B cell (primary cell): ENCODE measurements at regions not wholly inside any gene's neighbourhood (a gene's known extent, or its start where the extent isn't known, plus 50 kb on each side); places are given as distances from the start of the nearest gene placed in this dataset.

ENCODE experiments used
- EZH2 ChIP-seq: IDR thresholded peaks from 2 replicates; pipeline ENCODE4 v1.6.1; 2012; ENCODE audit warnings: borderline replicate concordance, low read depth, mild to moderate bottlenecking, moderate library complexity, low read length; ENCODE audit not compliant: insufficient read depth, poor library complexity, severe bottlenecking
- TF ChIP-seq, protein P1 (sequence below): fragments of 200-600 bp; IDR thresholded peaks from one replicate; pipeline ENCODE4 v1.8.0; 2022; ENCODE audit warnings: antibody characterized with exemption, mild to moderate bottlenecking

GRCh38 chr1:172845371-172845770, 186.5 kb downstream of the FASLG start:
- TF ChIP-seq, protein P1, sequence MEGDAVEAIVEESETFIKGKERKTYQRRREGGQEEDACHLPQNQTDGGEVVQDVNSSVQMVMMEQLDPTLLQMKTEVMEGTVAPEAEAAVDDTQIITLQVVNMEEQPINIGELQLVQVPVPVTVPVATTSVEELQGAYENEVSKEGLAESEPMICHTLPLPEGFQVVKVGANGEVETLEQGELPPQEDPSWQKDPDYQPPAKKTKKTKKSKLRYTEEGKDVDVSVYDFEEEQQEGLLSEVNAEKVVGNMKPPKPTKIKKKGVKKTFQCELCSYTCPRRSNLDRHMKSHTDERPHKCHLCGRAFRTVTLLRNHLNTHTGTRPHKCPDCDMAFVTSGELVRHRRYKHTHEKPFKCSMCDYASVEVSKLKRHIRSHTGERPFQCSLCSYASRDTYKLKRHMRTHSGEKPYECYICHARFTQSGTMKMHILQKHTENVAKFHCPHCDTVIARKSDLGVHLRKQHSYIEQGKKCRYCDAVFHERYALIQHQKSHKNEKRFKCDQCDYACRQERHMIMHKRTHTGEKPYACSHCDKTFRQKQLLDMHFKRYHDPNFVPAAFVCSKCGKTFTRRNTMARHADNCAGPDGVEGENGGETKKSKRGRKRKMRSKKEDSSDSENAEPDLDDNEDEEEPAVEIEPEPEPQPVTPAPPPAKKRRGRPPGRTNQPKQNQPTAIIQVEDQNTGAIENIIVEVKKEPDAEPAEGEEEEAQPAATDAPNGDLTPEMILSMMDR, result no peak
- no peak for TF ChIP-seq EZH2
